Femur (tissue), 1 donor: ENCODE measurements at regions not wholly inside any gene's neighbourhood (a gene's known extent, or its start where the extent isn't known, plus 50 kb on each side); places are given as distances from the start of the nearest gene placed in this dataset.
"Not testable (repeated sequence)": the region's sequence is repeated elsewhere in the genome, so short reads cannot be mapped to it uniquely, and the experiment has no call there.

ENCODE experiments used
- DNase-seq: peaks from one replicate; pipeline ENCODE4 v3.0.0-alpha.2; 2017

DNA sequence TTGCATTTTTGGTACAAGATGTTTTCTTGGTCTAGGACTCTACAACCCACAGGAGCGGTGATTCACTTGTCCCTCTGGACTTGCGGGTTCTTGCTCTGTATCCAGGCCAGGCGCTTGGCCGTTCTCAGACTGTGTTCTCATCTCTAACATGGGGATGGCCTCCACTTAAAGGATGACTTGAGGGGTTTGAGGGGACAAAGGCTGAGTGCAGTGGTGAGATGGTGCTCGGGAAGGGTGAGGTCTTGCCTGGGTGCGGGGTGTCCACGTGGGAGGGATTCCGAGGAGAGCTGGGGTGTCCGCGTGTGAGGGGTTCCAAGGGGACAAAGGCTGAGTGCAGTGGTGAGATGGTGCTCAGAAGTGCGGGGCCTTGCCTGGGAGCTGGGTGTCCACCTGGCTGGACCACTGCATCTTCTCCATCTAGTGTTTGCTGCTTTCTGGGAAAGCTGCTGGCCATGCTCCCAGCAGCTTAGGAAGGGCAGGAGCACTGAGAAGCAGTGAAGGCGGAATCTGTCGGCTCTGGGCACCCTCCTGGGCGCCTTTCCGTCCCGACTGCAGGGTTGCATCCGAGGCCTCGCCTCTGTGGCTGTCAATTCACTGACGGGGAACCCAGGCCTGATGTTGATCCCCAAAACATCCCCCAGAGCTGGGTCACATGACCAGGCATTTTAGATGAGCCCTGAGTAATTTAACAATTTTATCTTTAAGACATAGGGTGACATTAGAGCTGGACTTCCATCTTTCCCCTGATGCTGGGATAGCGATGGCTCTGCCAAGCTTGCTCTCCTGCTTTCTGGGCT lies 280.5 kb upstream of the IRX4 start:
- no peak for DNase-seq

DNA sequence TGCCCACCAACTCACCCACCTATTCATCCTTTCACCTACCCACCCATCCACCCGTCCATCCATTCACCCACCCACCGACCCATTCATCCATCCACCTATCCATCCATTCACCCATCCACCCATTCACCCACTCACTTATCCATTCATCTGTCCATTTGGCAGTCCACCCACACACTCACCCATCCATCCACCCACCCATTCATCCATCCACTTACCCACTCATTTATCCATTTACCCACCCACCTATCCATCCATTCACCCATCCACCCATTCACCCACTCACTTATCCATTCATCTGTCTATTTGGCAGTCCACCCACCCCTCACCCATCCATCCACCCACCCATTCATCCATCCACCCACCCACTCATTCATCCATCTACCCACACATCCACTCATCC lies 278.1 kb upstream of the IRX4 start:
- no peak for DNase-seq

- no peak for DNase-seq
These were observed 276.0 kb upstream of the IRX4 start for GRCh38 chr5:2158767-2159166.

DNA sequence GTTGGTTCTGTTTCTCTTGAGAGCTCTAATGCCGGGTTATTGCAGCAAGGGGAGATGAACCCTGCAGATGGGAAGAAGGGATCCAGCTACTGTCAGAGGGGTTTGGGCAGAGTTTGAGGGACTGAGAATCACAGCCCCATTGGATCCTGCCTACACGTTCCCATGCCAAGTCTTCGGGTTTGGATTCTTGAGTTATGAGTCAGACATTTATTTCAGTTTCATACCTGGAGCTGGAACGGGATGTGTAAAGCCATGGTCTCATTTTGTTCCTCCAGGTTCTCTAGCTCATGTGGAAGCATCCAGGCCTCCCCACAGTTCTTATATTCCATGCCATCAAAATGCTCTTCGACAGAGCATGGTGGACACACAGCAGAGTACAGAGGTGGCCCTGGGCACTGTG lies 275.4 kb upstream of the IRX4 start:
- no peak for DNase-seq

GRCh38 chr5:2157372-2157771 lies 274.6 kb upstream of the IRX4 start:
- DNase-seq, result no peak

DNA sequence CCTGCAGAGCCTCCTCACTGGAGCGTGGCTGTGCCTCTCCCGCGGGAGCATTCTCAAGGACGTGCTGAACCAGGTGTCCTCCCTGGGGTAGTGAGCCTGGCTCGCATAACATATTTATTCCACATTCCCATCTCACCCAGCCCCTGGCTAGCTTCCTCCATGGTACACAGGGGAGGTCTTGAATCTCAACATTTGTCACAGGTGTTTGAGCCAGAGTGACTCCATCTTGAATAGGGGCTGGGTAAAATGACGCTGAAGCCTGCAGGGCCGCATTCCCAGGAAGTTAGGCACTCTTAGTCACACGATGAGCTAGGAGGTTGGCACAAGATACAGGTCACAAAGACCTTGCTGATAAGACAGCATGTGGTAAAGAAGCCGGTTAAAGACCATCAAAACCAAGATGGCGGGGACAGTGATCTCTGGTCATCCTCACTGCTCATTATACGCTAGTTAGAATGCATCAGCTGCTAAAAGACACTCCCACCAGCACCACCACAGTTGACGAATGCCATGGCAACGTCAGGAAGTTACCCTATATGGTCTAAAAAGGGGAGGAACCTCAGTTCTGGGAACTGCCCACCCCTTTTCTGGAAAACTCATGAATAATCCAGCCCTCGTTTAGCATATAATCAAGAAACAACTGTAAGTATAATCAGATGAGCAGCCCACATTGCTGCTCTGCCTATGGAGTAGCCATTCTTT lies 273.8 kb upstream of the IRX4 start:
- DNase-seq, result no peak

DNA sequence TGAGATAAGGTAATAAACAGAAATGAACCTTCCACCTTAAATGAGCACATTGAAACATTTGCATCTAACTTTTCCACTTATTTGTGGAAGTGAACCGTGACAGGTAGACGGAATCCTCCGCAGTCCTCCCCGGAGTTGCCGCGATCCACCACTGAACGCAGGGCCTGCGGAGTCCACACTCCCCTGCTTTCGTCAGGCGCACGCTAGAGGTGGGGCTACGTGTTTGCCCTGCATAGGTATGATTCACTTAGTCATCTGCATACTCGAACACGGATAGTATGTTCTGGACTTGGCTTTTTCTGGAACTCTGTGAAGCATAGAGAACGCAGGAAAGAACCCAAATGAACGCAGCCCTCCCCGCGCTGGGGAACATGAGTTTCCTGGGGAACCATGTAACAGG lies 272.8 kb upstream of the IRX4 start:
- no peak for DNase-seq

- no peak for DNase-seq
These were observed 271.1 kb upstream of the IRX4 start for GRCh38 chr5:2153802-2154201.

DNA sequence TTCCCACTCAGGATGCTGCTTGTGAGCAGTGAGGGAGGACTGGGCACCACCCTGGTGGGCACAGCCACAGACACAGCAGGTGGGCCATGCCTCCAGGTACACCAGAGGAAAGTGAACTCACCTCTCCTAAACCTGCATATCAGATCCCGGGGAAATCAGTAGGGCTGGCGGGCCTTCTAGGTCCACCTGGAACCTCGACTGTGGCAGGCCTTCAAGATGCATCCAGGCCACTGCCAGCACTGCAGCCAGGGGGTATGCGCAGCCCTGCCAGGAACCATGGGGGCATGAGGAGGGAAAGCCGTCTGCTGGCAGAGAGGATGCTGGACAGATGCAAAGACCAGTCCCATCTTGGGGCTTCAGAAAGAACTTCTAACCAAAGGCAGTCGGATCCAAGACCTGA lies 270.6 kb upstream of the IRX4 start:
- no peak for DNase-seq

DNA sequence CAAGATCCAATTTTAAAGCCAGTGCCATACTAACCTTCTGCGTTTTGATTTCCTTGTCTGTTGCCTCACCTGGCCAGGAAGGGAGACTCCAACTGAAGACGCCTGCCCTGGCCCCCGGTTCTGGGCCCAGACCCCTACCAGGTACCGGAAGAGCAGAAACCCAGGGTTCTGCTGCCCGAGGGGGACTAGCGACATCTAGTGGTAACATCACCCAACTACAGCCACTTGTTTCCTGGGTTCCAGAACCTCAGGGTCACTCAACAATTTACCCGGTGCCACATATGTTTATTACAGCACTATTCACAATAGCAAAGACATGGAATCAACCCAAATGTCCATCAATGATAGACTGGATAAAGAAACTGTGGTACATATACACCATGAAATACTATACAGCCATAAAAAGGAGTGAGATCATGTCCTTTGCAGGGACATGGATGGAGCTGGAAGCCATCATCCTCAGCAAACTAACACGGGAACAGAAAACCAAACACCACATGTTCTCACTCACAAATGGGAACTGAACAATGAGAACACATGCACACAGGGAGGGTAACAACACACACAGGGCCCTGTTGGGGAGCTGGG lies 268.7 kb upstream of the IRX4 start:
- DNase-seq, result not testable (repeated sequence)

DNA sequence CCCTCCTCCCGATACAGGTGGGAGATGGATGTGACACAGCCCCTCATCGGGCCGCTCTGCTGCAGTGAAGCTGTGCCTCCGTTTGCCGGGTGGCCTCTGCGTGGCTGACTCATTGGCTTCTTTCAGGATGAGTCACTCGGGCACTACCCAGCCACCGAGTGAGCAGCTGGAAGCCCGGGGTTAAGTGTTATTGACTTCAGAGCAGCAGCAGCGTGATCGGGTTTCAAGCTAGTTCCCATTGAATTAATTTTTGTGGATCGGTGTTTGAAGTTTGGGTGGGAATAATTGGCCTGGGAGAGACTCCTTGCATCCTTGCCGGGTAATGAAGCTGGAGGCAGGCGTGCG lies 266.4 kb upstream of the IRX4 start:
- no peak for DNase-seq

- no peak for DNase-seq
These were observed 265.8 kb upstream of the IRX4 start for GRCh38 chr5:2148312-2149194.

GRCh38 chr5:2147504-2148311 lies 265.0 kb upstream of the IRX4 start:
- DNase-seq, result no peak

- DNase-seq, result no peak
These were observed 261.1 kb upstream of the IRX4 start for GRCh38 chr5:2143646-2144353.

GRCh38 chr5:2143088-2143487 lies 260.4 kb upstream of the IRX4 start:
- no peak for DNase-seq

DNA sequence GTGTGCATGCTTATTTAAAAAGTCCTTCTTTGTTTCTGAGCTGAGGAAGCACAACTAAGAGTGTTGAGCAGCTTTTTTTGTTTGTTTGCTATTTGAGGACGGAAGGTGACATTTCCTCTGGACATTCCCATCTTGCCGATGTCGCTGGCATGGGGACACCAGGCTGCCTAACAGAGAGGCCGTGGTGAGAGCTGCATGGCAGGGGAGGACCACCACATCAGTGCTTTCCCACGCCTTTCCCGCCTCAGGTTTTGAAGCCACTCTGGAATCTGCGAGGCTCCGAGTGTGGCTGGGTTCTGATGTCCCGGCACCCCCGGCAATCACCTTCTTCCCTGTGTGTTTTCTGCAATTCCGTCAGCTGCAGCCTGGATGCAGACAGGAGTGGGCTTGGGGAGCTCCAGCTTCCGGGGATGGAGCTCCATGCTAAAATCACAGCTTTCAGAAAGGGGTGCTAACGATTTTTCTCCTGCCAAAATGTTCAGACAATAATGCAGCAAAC lies 259.8 kb upstream of the IRX4 start:
- no peak for DNase-seq

- DNase-seq, result no peak
These were observed 258.7 kb upstream of the IRX4 start for GRCh38 chr5:2141254-2142000.

DNA sequence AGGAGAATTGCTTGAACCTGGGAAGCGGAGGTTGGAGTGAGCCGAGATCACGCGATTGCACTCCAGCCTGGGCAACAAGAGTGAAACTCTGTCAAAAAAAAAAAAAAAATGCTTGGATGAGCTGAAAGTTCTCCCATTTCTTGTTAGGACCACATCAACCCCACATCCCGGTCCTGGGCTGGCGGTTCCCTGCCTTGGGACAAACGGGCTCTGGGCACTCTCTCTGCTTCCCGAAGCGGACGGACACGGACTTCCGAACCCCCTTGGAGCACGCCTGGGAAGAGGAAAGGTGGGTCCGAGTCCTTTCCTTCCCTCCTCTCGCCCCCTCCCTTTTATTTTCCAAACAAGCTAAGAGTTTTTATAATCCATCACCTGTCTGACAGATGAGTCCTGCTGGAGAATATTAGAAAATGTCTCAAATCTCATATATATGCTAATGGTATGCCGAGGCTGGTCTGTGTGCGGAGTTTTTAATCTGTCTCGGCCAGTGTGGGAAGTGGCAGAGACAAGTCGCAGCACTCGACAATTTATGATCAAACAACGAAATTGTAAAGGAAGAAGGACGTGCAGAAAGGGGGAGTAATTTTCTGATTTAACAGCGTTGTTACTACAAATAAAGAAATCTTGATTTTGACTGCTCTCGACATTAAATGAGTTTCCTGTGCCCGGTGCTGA lies 257.9 kb upstream of the IRX4 start:
- no peak for DNase-seq

DNA sequence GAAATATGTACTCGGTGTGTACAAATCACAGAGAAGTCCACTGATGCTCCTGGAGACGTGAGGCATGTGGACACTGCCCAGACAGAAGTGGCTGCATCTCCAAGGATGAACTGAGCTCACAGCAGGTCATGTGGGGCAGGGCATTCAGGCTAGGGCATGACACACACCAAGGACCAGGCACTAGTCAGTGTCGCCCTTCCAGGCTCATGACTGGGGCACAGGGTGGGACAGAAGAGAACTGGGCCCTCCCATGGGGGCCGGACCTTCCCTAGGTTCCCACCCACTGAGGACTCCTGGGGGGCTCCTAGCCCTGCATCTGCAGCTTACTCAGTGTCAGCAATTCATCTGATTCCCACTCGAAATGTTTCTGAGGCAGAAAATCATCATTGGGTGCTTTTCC lies 256.8 kb upstream of the IRX4 start:
- DNase-seq, result no peak

- DNase-seq, result no peak
These were observed 256.2 kb upstream of the IRX4 start for GRCh38 chr5:2138896-2139295.
